MG63 (cell line): ENCODE measurements at regions not wholly inside any gene's neighbourhood (a gene's known extent, or its start where the extent isn't known, plus 50 kb on each side); places are given as distances from the start of the nearest gene placed in this dataset.

ENCODE experiments used
- DNase-seq: peaks from one replicate; pipeline ENCODE4 v3.0.0-alpha.2; 2020
- H3K27me3 ChIP-seq: fragments of 250-450 bp; sonication (Bioruptor Pico); 2 replicates; pipeline ENCODE4 v1.5.1; 2020; ENCODE audit warnings: mild to moderate bottlenecking, moderate library complexity
- H3K36me3 ChIP-seq: fragments of 250-450 bp; sonication (Bioruptor Pico); 2 replicates; pipeline ENCODE4 v1.5.1; 2020; ENCODE audit warnings: mild to moderate bottlenecking, moderate library complexity
- H3K4me3 ChIP-seq: fragments of 250-450 bp; sonication (Bioruptor Pico); 2 replicates; pipeline ENCODE4 v1.5.1; 2020; ENCODE audit warnings: mild to moderate bottlenecking, moderate library complexity
- H3K9me3 ChIP-seq: fragments of 250-450 bp; sonication (Bioruptor Pico); 2 replicates; pipeline ENCODE4 v1.5.1; 2020; ENCODE audit warnings: mild to moderate bottlenecking, moderate library complexity

- no peak for DNase-seq
- Histone ChIP-seq H3K36me3 (no peaks in the 10 kb centered on the region), H3K4me3 (no peak overlapping the region), H3K27me3 (no peaks in the 10 kb centered on the region), H3K9me3 (no peaks in the 10 kb centered on the region)
Measured at GRCh38 chr10:130424418-130424817, 288.2 kb downstream of the GLRX3 start.

GRCh38 chr10:130425169-130425568, 289.0 kb downstream of the GLRX3 start:
- Histone ChIP-seq H3K36me3 (no peaks in the 10 kb centered on the region), H3K27me3 (no peaks in the 10 kb centered on the region), H3K4me3 (no peak overlapping the region), H3K9me3 (no peaks in the 10 kb centered on the region)
- DNase-seq, result no peak

GRCh38 chr10:130425881-130426435, 289.8 kb downstream of the GLRX3 start:
- Histone ChIP-seq H3K4me3 (no peak overlapping the region), H3K36me3 (no peaks in the 10 kb centered on the region), H3K27me3 (no peaks in the 10 kb centered on the region), H3K9me3 (no peaks in the 10 kb centered on the region)
- no peak for DNase-seq

GRCh38 chr10:130427216-130427722, 291.1 kb downstream of the GLRX3 start:
- Histone ChIP-seq H3K27me3 (no peaks in the 10 kb centered on the region), H3K9me3 (no peaks in the 10 kb centered on the region), H3K4me3 (no peak overlapping the region), H3K36me3 (no peaks in the 10 kb centered on the region)
- no peak for DNase-seq

- Histone ChIP-seq H3K36me3 (no peaks in the 10 kb centered on the region), H3K4me3 (no peak overlapping the region), H3K9me3 (no peaks in the 10 kb centered on the region), H3K27me3 (no peaks in the 10 kb centered on the region)
- DNase-seq, result no peak
Measured at GRCh38 chr10:130428936-130429335, 292.7 kb downstream of the GLRX3 start.

- Histone ChIP-seq H3K27me3 (no peaks in the 10 kb centered on the region), H3K4me3 (no peak overlapping the region), H3K9me3 (no peaks in the 10 kb centered on the region), H3K36me3 (no peaks in the 10 kb centered on the region)
- DNase-seq, result no peak
Measured at GRCh38 chr10:130429809-130430208, 293.6 kb downstream of the GLRX3 start.

GRCh38 chr10:130430291-130430690, 294.1 kb downstream of the GLRX3 start:
- Histone ChIP-seq H3K9me3 (no peaks in the 10 kb centered on the region), H3K27me3 (no peaks in the 10 kb centered on the region), H3K4me3 (no peak overlapping the region), H3K36me3 (no peaks in the 10 kb centered on the region)
- DNase-seq, result no peak

GRCh38 chr10:130430852-130431704, 294.9 kb downstream of the GLRX3 start:
- no peaks in the 10 kb centered on the region for H3K9me3 ChIP-seq
- H3K36me3 ChIP-seq, result no peaks in the 10 kb centered on the region
- H3K27me3 ChIP-seq, result no peaks in the 10 kb centered on the region
- no peak for DNase-seq
- no peak overlapping the region for H3K4me3 ChIP-seq

GRCh38 chr10:130432271-130432670, 296.1 kb downstream of the GLRX3 start:
- Histone ChIP-seq H3K27me3 (no peaks in the 10 kb centered on the region), H3K4me3 (no peak overlapping the region), H3K36me3 (no peaks in the 10 kb centered on the region), H3K9me3 (no peaks in the 10 kb centered on the region)
- no peak for DNase-seq

GRCh38 chr10:130432850-130433249, 296.7 kb downstream of the GLRX3 start:
- no peaks in the 10 kb centered on the region for H3K9me3 ChIP-seq
- no peak for DNase-seq
- H3K27me3 ChIP-seq, result no peaks in the 10 kb centered on the region
- no peaks in the 10 kb centered on the region for H3K36me3 ChIP-seq
- no peak overlapping the region for H3K4me3 ChIP-seq

GRCh38 chr10:130434446-130435385, 298.5 kb downstream of the GLRX3 start:
- H3K9me3 ChIP-seq, result no peaks in the 10 kb centered on the region
- no peak for DNase-seq
- no peaks in the 10 kb centered on the region for H3K27me3 ChIP-seq
- no peaks in the 10 kb centered on the region for H3K36me3 ChIP-seq
- no peak overlapping the region for H3K4me3 ChIP-seq

GRCh38 chr10:130435961-130436360, 299.8 kb downstream of the GLRX3 start:
- Histone ChIP-seq H3K9me3 (no peaks in the 10 kb centered on the region), H3K4me3 (no peak overlapping the region), H3K36me3 (no peaks in the 10 kb centered on the region), H3K27me3 (no peaks in the 10 kb centered on the region; the same call in 1 of the 2 replicates)
- DNase-seq, result no peak

- Histone ChIP-seq H3K27me3 (peaks cover 19% of the 10 kb centered on the region), H3K9me3 (no peaks in the 10 kb centered on the region), H3K36me3 (no peaks in the 10 kb centered on the region), H3K4me3 (no peak overlapping the region)
- DNase-seq, result no peak
Measured at GRCh38 chr10:130438861-130439260, 302.7 kb downstream of the GLRX3 start.

GRCh38 chr10:130439766-130440165, 303.6 kb downstream of the GLRX3 start:
- Histone ChIP-seq H3K36me3 (no peaks in the 10 kb centered on the region), H3K27me3 (peaks cover 19% of the 10 kb centered on the region), H3K9me3 (no peaks in the 10 kb centered on the region), H3K4me3 (no peak overlapping the region)
- DNase-seq, result no peak

- peaks cover 23% of the 10 kb centered on the region for H3K27me3 ChIP-seq
Measured at GRCh38 chr10:130440494-130440893, 304.3 kb downstream of the GLRX3 start.

GRCh38 chr10:130440971-130441370, 304.8 kb downstream of the GLRX3 start:
- H3K36me3 ChIP-seq, result no peaks in the 10 kb centered on the region
- DNase-seq, result no peak
- no peak overlapping the region for H3K4me3 ChIP-seq
- no peaks in the 10 kb centered on the region for H3K9me3 ChIP-seq
- H3K27me3 ChIP-seq, result peaks cover 24% of the 10 kb centered on the region

More at GRCh38 chr10:130440494-130440893, 304.3 kb downstream of the GLRX3 start:
- H3K36me3 ChIP-seq, result no peaks in the 10 kb centered on the region
- no peak for DNase-seq
- H3K4me3 ChIP-seq, result no peak overlapping the region
- H3K9me3 ChIP-seq, result no peaks in the 10 kb centered on the region

GRCh38 chr10:130443066-130443465, 306.9 kb downstream of the GLRX3 start:
- H3K36me3 ChIP-seq, result no peaks in the 10 kb centered on the region
- peaks cover 32% of the 10 kb centered on the region for H3K27me3 ChIP-seq
- no peak overlapping the region for H3K4me3 ChIP-seq

More at GRCh38 chr10:130443066-130443465, 306.9 kb downstream of the GLRX3 start:
- DNase-seq, result no peak
- no peaks in the 10 kb centered on the region for H3K9me3 ChIP-seq
